ENCODE measurements at regions not wholly inside any gene's neighbourhood (a gene's known extent, or its start where the extent isn't known, plus 50 kb on each side); places are given as distances from the start of the nearest gene placed in this dataset.

DNA sequence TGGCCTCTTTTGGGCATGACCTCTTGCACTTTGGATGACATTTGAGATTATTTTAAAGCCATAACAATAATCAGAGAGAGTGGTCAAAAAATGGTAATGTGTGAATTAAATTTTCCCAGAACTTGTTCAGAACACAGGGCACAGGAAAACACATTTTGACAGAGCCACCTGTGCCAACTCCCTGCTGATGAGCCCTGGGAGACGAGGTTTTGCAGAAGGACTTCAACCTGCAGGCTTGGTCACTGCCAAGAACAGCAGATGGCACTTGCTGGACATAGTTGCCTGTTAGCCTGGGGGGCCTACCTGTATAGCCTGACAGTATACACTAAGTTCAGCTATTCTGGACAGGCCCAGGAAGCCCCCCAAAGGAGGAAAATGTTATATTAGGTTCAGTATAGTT is 277.8 kb upstream of the EMCN start:
- no peak for TF ChIP-seq CTCF (IDR thresholded peaks at IDR 0.05)
- TF ChIP-seq USF1 (CRISPR knock-in tag; IDR thresholded peaks at IDR 0.05): no peak
- no peak for TF ChIP-seq E2F5 (CRISPR knock-in tag; IDR thresholded peaks at IDR 0.05)
- no peak for TF ChIP-seq TCF7 (CRISPR knock-in tag; IDR thresholded peaks at IDR 0.05; ENCODE audit: low read depth)
- no peak for TF ChIP-seq OVOL2 (CRISPR knock-in tag; IDR thresholded peaks at IDR 0.05; ENCODE audit: borderline replicate concordance)
- TF ChIP-seq USF2 (CRISPR knock-in tag; IDR thresholded peaks at IDR 0.05): no peak
- TF ChIP-seq ZNF121 (CRISPR knock-in tag; IDR thresholded peaks at IDR 0.05): no peak
- TF ChIP-seq CBFB (CRISPR knock-in tag; IDR thresholded peaks at IDR 0.05; ENCODE audit: low read depth): no peak
- TF ChIP-seq NFYB (CRISPR knock-in tag; conservative IDR thresholded peaks at IDR 0.05; ENCODE audit: low read depth): no peak
- no peak for TF ChIP-seq SP1 (CRISPR knock-in tag; conservative IDR thresholded peaks at IDR 0.05)
- no peak for TF ChIP-seq ATF3 (CRISPR knock-in tag; conservative IDR thresholded peaks at IDR 0.05)
- TF ChIP-seq, protein P1, sequence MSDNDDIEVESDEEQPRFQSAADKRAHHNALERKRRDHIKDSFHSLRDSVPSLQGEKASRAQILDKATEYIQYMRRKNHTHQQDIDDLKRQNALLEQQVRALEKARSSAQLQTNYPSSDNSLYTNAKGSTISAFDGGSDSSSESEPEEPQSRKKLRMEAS (CRISPR knock-in tag; IDR thresholded peaks at IDR 0.05): no peak
- TF ChIP-seq, protein P2, sequence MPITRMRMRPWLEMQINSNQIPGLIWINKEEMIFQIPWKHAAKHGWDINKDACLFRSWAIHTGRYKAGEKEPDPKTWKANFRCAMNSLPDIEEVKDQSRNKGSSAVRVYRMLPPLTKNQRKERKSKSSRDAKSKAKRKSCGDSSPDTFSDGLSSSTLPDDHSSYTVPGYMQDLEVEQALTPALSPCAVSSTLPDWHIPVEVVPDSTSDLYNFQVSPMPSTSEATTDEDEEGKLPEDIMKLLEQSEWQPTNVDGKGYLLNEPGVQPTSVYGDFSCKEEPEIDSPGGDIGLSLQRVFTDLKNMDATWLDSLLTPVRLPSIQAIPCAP (CRISPR knock-in tag; IDR thresholded peaks at IDR 0.05): no peak
